ENCODE measurements at regions not wholly inside any gene's neighbourhood (a gene's known extent, or its start where the extent isn't known, plus 50 kb on each side); places are given as distances from the start of the nearest gene placed in this dataset.

DNA sequence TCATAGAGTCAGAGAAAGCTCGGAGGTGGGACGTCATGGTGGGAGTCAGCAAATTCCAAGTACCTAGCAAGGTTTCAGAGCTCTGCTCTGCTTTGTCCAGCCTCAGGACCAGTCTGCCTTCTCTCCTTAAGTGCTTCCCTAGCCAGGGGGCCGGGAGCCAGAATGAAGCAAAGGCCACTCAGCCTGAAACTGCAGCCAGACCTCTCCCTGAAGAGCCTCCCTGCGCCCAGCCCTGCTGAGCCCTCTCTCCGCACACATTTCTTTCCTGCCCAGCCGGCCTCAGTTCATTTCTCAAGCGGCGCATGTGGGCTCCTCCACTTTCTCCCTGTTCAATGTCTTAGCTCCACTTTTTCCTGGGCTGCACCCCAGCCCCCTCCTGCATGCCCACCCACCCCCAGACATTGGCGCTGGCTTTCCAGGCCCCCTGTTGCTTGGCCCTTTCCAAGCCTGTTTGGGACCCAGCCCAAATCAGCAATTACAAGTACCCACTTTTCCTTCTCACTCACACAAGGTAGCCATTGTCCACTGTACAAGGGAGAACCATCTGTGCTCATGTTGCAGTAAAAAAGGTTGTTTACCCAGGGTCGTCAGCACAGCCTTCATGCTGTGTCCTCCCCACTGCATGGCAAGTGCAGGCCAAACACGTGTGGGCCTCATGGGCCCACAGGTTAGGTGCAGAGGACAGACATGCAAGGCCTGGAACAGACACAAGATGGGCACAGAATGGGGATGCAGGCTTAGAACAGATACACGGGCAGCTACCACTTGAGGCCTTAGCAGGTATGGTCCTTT lies 147.1 kb downstream of the MRPL14 start:
- DNase-seq: no peak

DNA sequence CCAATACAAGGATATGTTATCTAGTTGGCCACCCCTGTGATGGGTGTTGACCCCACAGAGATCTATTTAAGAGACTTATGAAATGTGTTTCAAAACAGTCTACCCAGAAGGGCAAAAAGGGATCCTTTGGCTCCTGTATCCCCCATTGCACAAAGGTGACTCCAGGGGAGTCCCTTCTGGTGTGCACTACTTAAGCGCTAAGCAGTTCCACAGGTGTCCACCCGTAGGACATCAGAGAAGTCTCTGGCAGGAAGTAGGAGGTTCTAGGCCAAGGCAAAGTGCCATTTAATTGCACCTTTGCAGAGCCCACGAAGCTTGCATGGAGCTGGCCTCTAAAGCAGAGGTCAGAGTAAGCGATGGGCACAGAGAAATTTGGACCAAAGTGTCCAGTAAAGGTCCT lies 147.7 kb downstream of the MRPL14 start:
- DNase-seq: no peak

DNA sequence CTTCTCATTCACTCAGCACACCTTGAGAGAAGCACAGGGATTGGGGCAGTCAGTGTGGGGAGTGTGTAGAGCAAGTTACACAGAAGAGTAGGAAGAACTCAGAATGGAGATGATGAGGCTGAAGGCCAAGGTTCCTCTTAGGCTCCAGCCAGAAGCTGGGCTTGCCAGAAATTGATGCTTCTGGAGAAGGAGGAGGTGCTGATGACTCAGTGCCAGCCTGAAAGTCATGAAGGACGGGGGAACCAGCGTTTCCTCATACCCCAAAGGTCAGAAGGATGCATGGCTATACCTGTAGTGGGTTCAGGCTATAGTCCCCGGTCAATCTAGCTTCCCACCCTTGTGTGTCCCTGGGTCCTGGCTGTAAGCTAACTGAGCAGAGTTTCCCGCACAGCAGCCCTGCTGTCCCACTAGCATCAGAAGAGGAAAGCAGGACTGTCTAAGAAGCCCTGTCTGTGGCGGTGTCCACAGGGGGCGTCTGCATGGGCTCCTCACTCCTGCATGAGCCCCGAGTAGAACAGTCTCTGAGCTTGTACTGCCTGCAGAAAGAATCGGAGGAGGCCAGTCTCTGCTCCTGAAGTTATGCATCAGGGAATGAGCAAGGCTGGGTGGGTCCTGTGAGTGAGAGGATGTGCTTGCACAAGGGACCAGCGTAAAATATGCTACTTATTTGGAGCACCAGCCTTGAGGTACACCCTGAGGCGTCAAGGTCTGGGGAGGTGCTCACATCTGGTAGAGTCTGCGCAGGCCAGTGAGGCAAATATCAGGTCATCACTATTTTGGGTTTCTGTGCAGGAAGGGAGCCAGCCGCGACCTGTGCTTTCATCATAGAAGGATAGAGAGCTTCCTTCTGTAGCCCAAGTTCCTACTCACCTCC lies 148.5 kb downstream of the MRPL14 start:
- no peak for DNase-seq

DNA sequence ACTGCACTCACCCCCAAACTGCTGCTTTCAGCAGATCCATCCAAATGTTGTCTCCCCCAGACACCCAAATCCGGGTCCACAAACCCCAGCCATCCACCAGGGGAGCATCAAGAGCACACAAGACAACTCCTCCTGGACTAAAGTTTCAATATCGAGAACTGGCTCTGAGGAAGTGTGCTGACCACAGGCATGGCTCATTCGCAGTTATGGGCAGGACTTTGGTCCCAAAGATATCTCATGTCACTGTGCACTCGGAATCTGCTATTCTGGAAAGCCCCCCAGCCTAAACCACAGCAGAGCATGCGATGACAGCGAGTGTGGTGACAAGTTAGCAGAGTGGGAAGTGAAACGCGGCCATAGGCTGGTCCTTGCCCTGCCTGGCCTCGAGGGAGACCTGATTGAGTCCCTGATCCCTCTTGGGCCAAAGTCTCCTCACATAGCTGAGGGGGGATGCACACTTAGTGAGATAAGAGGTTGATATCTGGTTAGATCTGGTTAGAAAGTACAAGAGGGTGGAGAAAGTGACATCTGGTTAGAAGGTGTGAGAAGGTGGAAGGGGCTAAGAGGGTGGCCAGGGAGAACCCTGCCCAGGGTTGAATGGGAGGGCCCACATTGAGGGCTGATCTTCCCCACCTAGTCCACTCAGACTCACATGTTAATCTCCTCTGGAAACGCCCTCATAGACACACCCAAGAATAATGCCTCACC lies 149.7 kb downstream of the MRPL14 start:
- DNase-seq: no peak

DNA sequence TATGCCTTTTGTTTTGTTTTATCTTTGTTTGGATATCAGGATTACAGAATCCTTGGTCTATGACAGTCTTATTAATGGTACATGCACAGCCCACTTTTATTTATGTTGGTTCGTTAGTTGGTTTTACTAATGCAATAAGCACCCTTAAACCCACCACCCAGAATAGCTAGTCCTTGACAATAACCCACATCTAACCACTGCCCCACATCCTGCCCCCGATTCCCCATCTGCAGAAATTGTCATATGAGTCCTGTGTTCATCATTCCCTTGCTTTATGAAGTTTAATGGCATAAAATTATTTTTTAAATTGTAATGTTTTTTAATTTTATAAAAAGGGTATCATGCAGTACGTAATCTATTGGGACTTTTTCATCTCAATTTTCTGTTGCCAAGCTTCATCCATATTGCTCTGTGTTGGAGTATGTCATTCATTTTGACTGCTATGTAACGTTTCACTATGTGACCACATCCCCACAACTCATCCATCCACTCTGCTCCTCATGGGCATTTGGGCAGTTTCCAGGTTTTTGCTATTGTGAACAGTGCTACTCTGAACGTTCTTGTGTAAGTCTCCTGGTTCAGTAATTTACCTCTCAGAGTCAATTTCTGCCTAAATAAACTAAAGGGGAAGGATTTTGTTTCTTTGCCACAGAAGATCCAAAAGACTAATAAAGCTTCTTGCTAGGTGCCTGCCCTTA lies 150.4 kb downstream of the MRPL14 start:
- no peak for DNase-seq

DNA sequence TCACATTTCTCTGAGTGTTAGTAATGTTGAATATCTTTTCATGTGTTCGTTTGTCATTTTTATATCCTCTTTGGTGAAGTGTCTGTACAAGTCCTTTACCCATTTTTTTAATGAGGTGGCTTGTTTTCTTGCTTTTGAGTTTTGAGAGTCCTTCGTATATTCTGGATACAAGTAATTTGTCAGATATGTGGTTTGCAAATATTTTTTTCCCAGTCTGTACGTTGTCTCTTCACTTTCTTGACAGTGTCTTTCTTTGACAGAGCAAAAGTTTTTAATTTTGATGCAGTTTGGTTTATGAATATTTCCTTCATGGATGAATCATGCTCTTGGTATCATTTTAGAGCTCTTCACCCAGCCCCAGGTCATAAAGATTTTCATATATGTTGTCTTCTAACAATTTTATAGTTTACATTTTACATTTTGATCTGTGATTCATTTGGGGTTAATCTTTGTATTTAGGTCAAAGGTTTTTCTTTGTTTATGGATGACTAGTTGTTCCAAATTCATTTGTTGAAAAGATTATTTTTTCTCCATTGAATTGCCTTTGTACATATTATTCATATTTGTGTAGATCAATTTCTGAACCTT lies 152.5 kb downstream of the MRPL14 start:
- DNase-seq: no peak

DNA sequence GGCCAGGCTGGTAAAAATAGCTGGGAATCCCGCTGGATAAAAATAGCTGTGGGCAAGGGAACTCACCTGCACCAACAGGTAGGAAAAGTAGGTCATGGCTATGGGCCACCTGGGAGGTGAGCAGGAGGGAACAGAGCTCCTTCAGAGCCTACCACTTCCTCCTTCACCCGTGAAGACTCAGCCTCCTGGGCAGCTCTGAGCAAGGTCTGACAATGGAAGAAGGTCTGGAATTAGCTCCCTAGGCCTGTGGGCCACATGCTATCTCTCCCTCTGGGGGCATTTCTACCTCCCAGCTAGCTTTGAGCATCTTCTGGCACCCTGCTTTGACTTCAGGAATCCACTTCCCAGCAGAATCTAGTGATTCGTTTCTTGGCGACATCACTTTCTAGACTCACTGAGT lies 153.9 kb downstream of the MRPL14 start:
- no peak for DNase-seq

DNA sequence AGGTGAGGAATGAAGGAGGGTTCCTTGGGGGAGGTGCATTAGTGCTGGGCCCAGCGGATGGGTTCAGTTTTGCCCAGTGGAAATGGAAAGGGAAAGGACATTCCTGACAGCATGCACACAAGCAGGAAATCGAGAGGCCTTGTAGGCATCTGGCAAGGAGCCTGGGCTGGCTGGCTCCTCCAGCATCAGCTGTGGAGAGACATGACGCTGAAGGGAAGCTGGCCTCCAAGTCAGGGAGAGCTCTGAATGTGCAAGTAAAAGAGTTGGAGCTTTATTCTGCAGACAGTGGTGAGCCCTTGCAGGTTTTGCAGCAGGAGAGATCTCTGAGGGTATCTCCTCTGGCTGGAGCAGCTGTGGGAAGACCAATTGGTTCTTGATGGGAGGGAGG lies 154.3 kb downstream of the MRPL14 start:
- DNase-seq: no peak

DNA sequence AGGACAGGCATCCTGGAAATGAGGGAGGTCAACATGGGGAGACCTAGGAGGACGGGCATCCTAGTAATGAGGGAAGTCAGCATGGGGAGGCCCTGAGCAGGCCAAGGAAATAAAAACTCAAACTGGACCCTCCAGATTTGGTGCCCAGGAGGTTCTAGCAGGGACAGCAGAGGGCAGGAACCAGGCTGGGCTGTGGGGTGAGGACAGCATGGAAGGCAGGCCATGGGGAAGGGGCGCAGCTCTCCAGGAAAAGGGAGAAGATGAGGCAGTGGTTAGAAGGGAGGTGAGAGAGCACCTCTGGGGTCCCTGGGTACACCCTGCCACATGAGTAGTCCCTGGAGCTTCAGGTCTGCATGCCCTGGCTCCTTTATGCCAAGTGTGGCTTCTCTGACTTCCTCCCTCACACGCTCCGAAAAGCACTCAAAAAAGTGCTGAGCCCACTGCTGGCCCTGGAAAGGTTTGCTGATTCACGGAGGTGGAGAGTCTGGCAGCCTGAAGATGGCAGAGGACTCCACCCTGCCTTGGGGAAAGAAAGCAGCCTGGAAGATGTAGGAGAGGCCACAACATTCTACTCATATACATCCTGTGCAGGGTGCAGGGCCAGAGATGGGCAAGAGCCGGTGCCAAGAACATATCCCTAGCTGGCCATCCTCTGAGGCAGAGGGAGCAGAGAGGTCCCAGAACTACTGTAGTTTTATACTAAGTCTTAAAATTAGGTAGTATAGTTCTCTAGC lies 154.9 kb downstream of the MRPL14 start:
- no peak for DNase-seq

DNA sequence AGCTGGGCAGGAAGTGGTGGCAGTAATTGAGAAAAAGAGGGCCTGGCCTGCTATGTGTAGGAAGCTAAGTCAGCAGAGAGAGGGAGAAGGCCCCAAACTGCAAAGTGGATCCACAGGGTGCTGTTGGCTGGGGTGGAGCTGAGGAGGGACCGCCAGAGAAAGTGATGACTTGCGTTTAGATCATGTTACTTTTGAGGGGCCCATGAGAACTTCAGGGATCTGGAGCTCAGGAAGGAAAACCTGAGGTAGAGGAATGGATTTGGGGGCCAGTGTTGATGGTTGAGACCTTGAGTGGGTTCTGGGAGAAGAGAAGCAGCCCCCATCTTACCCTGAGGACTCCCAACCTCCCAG lies 155.5 kb downstream of the MRPL14 start:
- no peak for DNase-seq

DNA sequence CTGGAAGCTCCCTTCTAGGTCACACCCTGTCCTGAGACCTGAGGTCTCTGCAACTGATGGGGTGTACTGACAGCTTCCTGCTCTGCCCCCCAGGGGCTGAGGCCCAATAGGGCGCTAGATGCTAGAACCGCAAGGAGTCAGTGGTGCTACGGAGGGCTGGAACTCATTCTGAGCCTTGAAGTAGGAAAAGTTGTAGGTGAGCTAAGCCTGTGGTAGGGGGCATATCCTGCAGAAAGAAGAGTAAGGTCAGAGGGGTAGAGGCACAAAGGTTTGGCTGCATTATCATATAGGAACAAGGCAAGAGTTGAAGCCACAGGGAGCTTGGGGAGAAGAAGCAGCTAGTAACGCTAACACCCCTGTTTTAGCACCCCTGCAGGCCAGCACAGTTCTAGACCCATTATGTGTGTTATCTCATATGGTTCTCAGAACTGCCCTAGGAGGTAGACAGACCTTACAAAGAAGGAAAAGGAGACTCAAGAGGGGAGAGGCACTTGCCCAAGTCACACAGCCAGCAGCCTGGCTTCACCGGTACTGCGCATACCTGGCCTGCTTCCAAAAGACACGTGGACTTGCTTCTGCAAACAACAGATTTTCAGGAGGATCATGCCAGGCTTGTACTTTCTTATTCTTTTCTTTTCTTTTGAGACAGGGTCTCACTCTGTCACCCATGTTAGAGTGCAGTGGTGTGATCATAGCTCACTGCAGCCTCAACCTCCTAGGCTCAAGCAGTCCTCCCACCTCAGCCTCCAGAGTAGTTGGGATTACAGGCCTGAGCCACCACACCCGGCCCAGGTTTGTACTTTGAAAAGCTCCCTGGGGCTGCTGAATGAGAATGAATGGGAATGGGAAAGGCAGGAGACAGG lies 156.1 kb downstream of the MRPL14 start:
- no peak for DNase-seq

DNA sequence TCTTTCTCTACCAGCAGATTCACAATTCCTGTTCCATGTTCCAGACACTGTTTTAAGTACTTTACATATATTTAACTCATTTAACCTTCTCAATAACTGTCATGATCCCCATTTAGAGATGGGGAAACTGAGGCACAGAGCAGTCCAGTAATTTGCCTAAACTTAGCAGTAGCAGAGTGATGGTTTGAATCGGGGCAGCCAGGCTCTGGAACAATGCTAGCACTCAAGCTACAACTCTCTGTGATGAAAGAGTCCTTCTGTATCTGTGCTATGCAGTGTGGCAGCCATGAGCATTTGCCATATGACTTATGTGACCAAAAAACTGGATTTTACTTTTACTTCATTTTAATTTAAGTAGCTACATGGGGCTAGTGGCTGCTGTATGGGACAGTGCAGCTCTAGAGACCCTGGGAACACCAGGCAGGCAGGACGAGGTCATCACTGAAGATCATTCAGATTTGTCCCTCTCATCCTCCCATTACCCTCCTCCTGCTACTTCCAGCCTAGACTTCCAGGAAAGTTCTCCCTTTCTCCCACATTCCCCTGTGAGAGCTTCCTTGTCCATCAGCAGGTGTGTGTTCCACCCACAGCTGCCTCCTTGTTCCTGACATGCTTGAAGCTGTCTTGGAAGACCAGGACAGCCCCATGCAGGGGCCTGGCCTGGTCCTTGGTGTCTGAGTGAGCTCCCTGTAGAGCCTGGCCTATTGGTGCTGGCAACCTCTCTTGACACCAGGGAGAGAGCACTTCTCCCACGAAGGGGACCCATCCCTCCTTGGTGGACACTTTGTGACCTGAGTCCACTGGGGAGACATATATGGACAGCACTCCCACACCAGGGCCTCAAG lies 157.0 kb downstream of the MRPL14 start:
- no peak for DNase-seq

DNA sequence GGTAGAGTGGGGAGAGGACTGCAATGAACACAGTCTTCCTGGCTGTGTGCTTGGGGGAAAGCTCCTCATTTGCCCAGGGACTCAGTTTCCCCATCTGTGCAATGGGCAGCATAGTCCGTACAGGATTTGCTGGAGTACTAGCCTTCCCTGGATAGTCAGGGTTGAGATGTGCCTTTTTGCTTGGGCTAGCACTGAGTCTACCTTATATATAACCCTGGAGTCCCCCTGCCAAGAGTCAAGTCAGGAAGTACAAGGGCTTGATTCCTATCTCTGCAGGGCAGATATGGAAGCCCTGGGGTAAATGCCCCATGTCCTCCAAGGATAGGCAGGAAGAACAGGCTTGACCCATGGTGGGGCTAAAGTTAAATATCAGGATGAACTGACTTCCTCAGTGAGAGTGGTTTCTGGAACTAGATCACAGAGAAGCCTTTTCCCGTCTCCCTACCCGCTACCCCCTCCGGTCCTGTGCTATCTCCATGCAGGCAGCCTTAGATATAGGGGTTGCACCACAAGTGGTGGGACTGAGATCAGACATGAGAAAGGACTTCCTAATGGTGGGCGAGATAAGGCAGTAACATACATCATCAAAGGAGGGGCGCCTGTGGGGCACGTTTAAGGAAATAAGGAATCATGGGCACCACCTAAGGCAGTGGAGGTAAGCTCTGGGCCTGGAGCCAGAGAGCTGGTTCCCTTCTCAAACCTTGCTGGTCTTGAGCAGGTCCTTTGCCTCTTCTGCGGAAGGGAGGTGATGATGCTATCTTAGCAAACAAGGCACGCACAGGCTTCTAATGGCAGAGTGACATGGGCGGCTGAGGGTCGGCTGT lies 157.9 kb downstream of the MRPL14 start:
- DNase-seq: no peak

DNA sequence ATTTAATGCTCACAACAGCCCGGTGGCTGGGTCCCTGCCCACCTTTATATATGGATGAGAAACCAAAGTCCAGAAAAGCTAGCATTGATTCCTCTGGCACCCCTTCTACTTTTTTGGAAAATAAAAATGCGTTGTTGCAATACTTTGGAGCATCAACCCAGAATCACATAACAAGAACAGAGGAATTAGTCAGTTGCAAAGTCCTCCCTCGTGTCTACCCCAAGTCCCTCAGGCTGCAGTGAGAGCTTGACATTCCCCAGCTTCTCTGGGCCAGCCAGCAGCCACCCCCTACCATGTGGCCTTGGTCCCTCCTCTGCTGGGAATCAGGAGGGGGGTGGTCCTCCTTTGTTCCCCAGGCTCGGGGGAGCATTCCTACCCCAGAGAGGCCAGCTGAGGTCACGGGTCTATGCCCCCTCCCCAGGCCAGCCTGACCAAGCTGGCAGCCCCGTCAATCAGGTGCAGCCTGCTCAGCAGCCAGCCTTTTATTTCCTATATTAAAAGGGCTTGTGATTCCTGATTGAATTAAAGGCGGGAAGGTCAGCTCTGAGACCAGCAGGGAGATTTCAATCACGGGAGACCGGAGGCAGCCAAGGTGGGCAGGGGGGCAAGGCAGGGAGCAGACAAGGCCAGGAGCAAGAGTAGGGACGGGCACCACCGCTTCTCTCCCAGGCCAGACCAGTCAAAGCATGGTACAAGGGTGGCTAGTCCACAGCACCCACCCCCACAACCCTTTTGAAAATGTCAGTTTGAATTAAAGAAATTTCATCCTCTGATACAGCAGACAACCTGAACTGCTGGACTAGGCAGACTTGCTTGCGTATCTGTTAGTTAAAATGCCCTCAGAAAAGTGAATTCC lies 158.9 kb downstream of the MRPL14 start:
- DNase-seq: no peak

DNA sequence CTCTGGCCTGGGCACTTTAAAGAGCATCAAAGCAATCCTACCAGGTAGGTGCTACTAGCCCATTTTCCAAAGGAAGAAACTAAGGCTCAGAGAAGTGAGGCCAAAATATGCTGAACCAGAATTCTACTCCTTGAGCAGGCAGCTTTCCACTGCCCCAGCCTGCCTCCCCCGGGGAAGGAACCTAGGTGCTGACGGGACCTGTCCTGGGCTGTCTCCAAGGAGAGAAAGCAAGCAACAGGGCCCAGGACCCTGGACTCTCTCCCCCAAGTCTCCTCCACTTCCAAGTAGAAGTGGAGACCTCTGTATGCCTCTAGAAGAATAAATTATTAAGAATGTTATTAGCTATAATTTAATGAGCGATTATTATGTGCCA lies 159.5 kb downstream of the MRPL14 start:
- no peak for DNase-seq

DNA sequence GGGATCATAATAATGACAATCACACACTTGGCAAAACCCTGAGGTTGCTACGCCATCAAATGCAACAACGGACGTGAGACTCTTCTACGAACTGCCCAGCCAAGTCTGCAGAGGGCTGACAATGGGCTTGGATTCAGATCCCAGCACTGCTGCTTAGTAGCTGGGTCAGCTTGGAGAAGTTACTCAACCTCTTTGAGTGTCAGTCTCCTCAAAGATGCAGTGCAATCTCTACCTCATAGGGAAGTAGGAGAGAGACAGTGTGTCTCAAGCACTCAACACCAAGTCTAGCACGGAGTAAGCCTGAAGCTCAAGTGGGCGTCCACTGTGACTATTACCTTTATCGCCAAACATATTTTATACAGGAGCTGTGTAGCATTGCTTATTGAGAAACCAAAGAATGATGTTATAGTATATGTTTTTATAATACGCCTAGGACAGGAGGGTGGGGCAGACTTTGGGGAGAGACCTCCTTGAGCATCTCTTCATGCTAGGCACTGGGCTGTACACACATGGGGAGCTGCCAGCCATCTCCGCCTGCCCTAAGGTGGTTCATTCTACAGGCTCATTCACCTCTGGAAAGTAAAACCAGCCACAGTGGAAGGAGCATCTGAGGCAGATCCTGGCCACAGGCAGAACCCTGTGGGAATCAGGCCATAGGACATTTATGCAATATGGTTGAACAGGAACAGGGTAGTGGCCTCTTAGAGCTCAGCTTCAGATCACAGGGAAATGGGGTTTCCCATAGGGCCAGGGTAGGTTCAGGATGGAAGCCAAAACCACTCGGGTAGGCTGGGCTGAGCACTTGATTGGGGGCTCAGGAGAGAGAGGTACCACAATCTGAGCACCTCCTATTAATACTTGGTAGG lies 160.2 kb downstream of the MRPL14 start:
- DNase-seq: no peak

DNA sequence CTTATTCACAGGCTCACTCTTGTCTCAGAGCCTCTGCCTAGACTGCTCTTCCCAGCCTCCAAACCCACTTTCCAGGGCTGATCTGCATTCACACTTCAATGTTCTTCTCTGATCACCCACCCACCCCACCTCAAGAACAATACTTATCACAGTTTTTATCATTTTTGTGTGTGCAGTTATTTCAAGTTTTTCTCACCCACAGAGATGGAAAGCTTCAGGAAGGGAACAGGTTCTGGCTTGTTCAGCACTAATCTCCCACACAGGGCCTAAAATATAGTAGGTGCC lies 160.9 kb downstream of the MRPL14 start:
- DNase-seq: no peak
